Endothelial cell of umbilical vein (primary cell): ENCODE measurements at regions not wholly inside any gene's neighbourhood (a gene's known extent, or its start where the extent isn't known, plus 50 kb on each side); places are given as distances from the start of the nearest gene placed in this dataset.

Experiments
- EZH2 ChIP-seq: IDR thresholded peaks from 2 replicates; pipeline ENCODE4 v1.6.1; 2012; ENCODE audit warnings: borderline replicate concordance, low read depth, mild to moderate bottlenecking, moderate library complexity, low read length, inconsistent platforms; ENCODE audit not compliant: severe bottlenecking
- FOS ChIP-seq: IDR thresholded peaks from 2 replicates; pipeline ENCODE4 v1.6.1; 2011; ENCODE audit warnings: mild to moderate bottlenecking, low read length, moderate library complexity, borderline replicate concordance; ENCODE audit not compliant: insufficient read depth
- POLR2A ChIP-seq: IDR thresholded peaks from 2 replicates; pipeline ENCODE4 v1.6.1; 2012; ENCODE audit warnings: low read depth, mild to moderate bottlenecking, control low read depth, low read length
- POLR2AphosphoS5 ChIP-seq: IDR thresholded peaks from 2 replicates; pipeline ENCODE4 v1.6.1; 2012; ENCODE audit warnings: low read depth, mild to moderate bottlenecking, control low read depth, low read length, moderate library complexity; ENCODE audit not compliant: insufficient read depth
- TF ChIP-seq, protein P1 (sequence below), 2 donors: IDR thresholded peaks; 1 replicate in 1 of 2; 2 replicates in 1 of 2; pipeline ENCODE4 v1.5.1; 2011; ENCODE audit warnings: low read length in 2 of 2, mild to moderate bottlenecking in 2 of 2, moderate library complexity in 2 of 2, control low read depth in 1 of 2, inconsistent platforms in 1 of 2, low read depth in 1 of 2; ENCODE audit not compliant: insufficient read depth in 1 of 2; ENCODE audit errors: extremely low read depth in 1 of 2

DNA sequence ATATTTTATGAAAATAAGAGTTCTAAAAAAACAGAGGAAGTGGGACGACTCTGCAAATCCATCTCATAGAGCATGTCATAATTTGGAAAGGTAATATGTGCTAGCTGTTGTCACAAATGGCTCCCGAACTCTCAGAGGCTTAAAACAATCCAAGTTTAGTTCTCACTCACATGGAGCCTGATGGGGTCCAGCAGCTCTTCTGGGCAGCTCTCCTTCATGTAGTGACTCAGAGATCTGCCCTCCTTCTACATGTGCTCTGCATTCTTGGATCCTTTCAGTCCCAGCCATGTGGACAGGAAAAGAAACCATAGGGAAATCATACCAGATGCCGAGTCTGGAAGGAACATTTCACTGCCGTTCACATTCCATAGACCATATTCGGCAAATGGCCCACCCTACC lies 180.1 kb upstream of the APCDD1 start:
- TF ChIP-seq POLR2A (no peak), FOS (no peak), POLR2AphosphoS5 (no peak), EZH2 (no peak)
- TF ChIP-seq, protein P1, sequence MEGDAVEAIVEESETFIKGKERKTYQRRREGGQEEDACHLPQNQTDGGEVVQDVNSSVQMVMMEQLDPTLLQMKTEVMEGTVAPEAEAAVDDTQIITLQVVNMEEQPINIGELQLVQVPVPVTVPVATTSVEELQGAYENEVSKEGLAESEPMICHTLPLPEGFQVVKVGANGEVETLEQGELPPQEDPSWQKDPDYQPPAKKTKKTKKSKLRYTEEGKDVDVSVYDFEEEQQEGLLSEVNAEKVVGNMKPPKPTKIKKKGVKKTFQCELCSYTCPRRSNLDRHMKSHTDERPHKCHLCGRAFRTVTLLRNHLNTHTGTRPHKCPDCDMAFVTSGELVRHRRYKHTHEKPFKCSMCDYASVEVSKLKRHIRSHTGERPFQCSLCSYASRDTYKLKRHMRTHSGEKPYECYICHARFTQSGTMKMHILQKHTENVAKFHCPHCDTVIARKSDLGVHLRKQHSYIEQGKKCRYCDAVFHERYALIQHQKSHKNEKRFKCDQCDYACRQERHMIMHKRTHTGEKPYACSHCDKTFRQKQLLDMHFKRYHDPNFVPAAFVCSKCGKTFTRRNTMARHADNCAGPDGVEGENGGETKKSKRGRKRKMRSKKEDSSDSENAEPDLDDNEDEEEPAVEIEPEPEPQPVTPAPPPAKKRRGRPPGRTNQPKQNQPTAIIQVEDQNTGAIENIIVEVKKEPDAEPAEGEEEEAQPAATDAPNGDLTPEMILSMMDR (IDR thresholded peaks at IDR 0.05; ENCODE audit: extremely low read depth in 1 of 2, insufficient read depth in 1 of 2, low read depth in 1 of 2, low read length in 2 of 2): no peak
